ENCODE measurements at regions not wholly inside any gene's neighbourhood (a gene's known extent, or its start where the extent isn't known, plus 50 kb on each side); places are given as distances from the start of the nearest gene placed in this dataset.

DNA sequence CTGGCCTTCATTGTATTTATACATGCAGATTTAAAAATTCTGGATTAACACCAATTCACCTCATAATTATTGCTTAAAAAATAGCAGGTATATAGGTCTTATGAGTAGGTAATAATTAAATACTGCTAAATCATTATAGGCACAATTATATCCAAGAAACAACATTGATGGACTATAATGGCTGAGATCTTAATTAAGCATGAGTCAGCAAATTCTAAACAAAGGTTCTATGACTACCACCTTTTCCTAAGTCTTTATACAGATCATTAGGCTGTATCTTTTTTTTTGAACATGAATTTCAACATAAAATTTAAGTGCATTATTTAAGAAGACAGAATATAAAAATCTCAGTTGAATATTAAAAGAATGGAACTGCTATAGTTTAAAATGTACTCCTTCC lies 1678.7 kb upstream of the PCDH10 start:
- TF ChIP-seq, protein P1, sequence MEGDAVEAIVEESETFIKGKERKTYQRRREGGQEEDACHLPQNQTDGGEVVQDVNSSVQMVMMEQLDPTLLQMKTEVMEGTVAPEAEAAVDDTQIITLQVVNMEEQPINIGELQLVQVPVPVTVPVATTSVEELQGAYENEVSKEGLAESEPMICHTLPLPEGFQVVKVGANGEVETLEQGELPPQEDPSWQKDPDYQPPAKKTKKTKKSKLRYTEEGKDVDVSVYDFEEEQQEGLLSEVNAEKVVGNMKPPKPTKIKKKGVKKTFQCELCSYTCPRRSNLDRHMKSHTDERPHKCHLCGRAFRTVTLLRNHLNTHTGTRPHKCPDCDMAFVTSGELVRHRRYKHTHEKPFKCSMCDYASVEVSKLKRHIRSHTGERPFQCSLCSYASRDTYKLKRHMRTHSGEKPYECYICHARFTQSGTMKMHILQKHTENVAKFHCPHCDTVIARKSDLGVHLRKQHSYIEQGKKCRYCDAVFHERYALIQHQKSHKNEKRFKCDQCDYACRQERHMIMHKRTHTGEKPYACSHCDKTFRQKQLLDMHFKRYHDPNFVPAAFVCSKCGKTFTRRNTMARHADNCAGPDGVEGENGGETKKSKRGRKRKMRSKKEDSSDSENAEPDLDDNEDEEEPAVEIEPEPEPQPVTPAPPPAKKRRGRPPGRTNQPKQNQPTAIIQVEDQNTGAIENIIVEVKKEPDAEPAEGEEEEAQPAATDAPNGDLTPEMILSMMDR (IDR thresholded peaks at IDR 0.05; ENCODE audit: poor library complexity) = no peak
- TF ChIP-seq EZH2 (IDR thresholded peaks at IDR 0.05; ENCODE audit: borderline replicate concordance) (no peak), EZH2phosphoT487 (IDR thresholded peaks at IDR 0.05; ENCODE audit: low read depth, severe bottlenecking, unreplicated experiment) (no peak)

Measured in hepatocyte (in vitro differentiated cells).